ENCODE measurements at regions not wholly inside any gene's neighbourhood (a gene's known extent, or its start where the extent isn't known, plus 50 kb on each side); places are given as distances from the start of the nearest gene placed in this dataset.

GRCh38 chr6:214428-214827, 77.9 kb upstream of the DUSP22 start:
- TF ChIP-seq, protein P1, sequence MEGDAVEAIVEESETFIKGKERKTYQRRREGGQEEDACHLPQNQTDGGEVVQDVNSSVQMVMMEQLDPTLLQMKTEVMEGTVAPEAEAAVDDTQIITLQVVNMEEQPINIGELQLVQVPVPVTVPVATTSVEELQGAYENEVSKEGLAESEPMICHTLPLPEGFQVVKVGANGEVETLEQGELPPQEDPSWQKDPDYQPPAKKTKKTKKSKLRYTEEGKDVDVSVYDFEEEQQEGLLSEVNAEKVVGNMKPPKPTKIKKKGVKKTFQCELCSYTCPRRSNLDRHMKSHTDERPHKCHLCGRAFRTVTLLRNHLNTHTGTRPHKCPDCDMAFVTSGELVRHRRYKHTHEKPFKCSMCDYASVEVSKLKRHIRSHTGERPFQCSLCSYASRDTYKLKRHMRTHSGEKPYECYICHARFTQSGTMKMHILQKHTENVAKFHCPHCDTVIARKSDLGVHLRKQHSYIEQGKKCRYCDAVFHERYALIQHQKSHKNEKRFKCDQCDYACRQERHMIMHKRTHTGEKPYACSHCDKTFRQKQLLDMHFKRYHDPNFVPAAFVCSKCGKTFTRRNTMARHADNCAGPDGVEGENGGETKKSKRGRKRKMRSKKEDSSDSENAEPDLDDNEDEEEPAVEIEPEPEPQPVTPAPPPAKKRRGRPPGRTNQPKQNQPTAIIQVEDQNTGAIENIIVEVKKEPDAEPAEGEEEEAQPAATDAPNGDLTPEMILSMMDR (conservative IDR thresholded peaks at IDR 0.05) = no peak
- TF ChIP-seq EZH2 (IDR thresholded peaks at IDR 0.05; ENCODE audit: low read depth) = no peak

All from PC-9 (cell line).